Iris pigment epithelial cell (primary cell): ENCODE measurements at regions not wholly inside any gene's neighbourhood (a gene's known extent, or its start where the extent isn't known, plus 50 kb on each side); places are given as distances from the start of the nearest gene placed in this dataset.

Experiments used
- DNase-seq: peaks from one replicate; pipeline ENCODE4 v3.0.0-alpha.2; 2011; ENCODE audit warnings: low read depth

GRCh38 chr6:30396833-30397479 is 52.0 kb downstream of the RPP21 start:
- peak; percentile 53 for DNase-seq

GRCh38 chr6:30397697-30398096 is 52.7 kb downstream of the RPP21 start:
- no peak for DNase-seq

- DNase-seq = peak; percentile 12
Observed at GRCh38 chr6:30399390-30400058, 54.6 kb downstream of the RPP21 start.

- DNase-seq = no peak
Observed at GRCh38 chr6:30405934-30406333, 61.0 kb downstream of the RPP21 start.

- DNase-seq = no peak
Observed at GRCh38 chr6:30409184-30409583, 64.2 kb downstream of the RPP21 start.

GRCh38 chr6:30411515-30412207 is 66.7 kb downstream of the RPP21 start:
- DNase-seq = peak; percentile 47

GRCh38 chr6:30418448-30418847 is 70.9 kb upstream of the HLA-E start:
- DNase-seq = no peak

- no peak for DNase-seq
Observed at GRCh38 chr6:30424549-30424948, 64.8 kb upstream of the HLA-E start.
